Keratinocyte (primary cell): ENCODE measurements at regions not wholly inside any gene's neighbourhood (a gene's known extent, or its start where the extent isn't known, plus 50 kb on each side); places are given as distances from the start of the nearest gene placed in this dataset.

Source experiments
- DNase-seq: peaks from one replicate; pipeline ENCODE4 v3.0.0-alpha.2; 2011; ENCODE audit warnings: low read depth, missing footprints, low spot score
- FAIRE-seq: peaks from 2 replicates; lab custom pipeline; 2011; peaks lifted over from hg19 to GRCh38; lab: Jason Lieb, UNC
- H2AFZ ChIP-seq: 2 replicates; pipeline ENCODE4 v1.6.0; 2012; ENCODE audit warnings: low read length, control low read depth, inconsistent platforms; ENCODE audit not compliant: control insufficient read depth
- H3K27ac ChIP-seq: 2 replicates; pipeline ENCODE4 v1.5.1; 2011; ENCODE audit warnings: low read length; ENCODE audit not compliant: control insufficient read depth, insufficient read depth
- H3K27me3 ChIP-seq: 3 replicates; pipeline ENCODE4 v1.6.0; 2011; ENCODE audit warnings: low read length; ENCODE audit not compliant: control insufficient read depth, insufficient read depth; ENCODE audit errors: extremely low read depth
- H3K36me3 ChIP-seq, 2 experiments: 2 replicates in 1 of 2; 3 replicates in 1 of 2; pipeline ENCODE4 v1.5.1; 2011; ENCODE audit warnings: low read length in 2 of 2, mild to moderate bottlenecking in 1 of 2; ENCODE audit not compliant: control insufficient read depth in 2 of 2, insufficient read depth in 2 of 2; ENCODE audit errors: extremely low read depth in 1 of 2
- H3K4me1 ChIP-seq: 3 replicates; pipeline ENCODE4 v1.5.1; 2011; ENCODE audit warnings: low read length; ENCODE audit not compliant: control insufficient read depth, insufficient read depth; ENCODE audit errors: extremely low read depth
- H3K4me2 ChIP-seq: 3 replicates; pipeline ENCODE4 v1.6.0; 2011; ENCODE audit warnings: low read depth, low read length; ENCODE audit not compliant: control insufficient read depth, insufficient read depth; ENCODE audit errors: extremely low read depth
- H3K4me3 ChIP-seq, 3 experiments: fragments of 200-600 bp in 1 of 3; sonication (generic) in 1 of 3; 2 replicates in 2 of 3; 3 replicates in 1 of 3; pipeline ENCODE4 v1.5.1; 2011 to 2016; ENCODE audit warnings: low read length in 3 of 3, mild to moderate bottlenecking in 3 of 3, control low read depth in 2 of 3, inconsistent platforms in 1 of 3, low read depth in 1 of 3, mixed read lengths in 1 of 3, mixed run types in 1 of 3, moderate library complexity in 1 of 3; ENCODE audit not compliant: control insufficient read depth in 2 of 3, insufficient read depth in 2 of 3; ENCODE audit errors: extremely low read depth in 1 of 3
- H3K79me2 ChIP-seq: 2 replicates; pipeline ENCODE4 v1.6.0; 2012; ENCODE audit warnings: low read length; ENCODE audit not compliant: control insufficient read depth, insufficient read depth
- H3K9ac ChIP-seq: 3 replicates; pipeline ENCODE4 v1.6.0; 2011; ENCODE audit warnings: low read length; ENCODE audit not compliant: control insufficient read depth, insufficient read depth; ENCODE audit errors: extremely low read depth
- H3K9me1 ChIP-seq: 3 replicates; pipeline ENCODE4 v1.6.0; 2011; ENCODE audit warnings: low read length; ENCODE audit not compliant: control insufficient read depth, insufficient read depth; ENCODE audit errors: extremely low read depth
- H3K9me3 ChIP-seq: 2 replicates; pipeline ENCODE4 v1.5.1; 2012; ENCODE audit warnings: low read depth, low read length; ENCODE audit not compliant: control insufficient read depth
- H4K20me1 ChIP-seq: 3 replicates; pipeline ENCODE4 v1.6.0; 2011; ENCODE audit warnings: low read length; ENCODE audit not compliant: control insufficient read depth, insufficient read depth; ENCODE audit errors: extremely low read depth
- EZH2 ChIP-seq: IDR thresholded peaks from one replicate; pipeline ENCODE4 v1.6.1; 2012; ENCODE audit warnings: inconsistent platforms, mild to moderate bottlenecking, low read length, moderate library complexity
- dilution Hi-C: fragments of 300-500 bp; cut with MboI; formaldehyde crosslinking; loops from one replicate; pipeline ENCODE4 v1.7.0; 2020; ENCODE audit warnings: low sequenced_read_pairs; ENCODE audit not compliant: extremely low pct_ligation_motif_present
- TF ChIP-seq, protein P1 (sequence below), 3 experiments: IDR thresholded peaks in 1 of 3; conservative IDR thresholded peaks in 1 of 3; optimal IDR thresholded peaks in 1 of 3; 2 replicates in 2 of 3; 3 replicates in 1 of 3; pipeline versions ENCODE3 to v1.5.1; 2011; ENCODE audit warnings: low read length in 3 of 3, mild to moderate bottlenecking in 3 of 3, moderate library complexity in 2 of 3, control low read depth in 1 of 3, inconsistent platforms in 1 of 3; ENCODE audit not compliant: insufficient read depth in 2 of 3; ENCODE audit errors: extremely low read depth in 1 of 3

DNA sequence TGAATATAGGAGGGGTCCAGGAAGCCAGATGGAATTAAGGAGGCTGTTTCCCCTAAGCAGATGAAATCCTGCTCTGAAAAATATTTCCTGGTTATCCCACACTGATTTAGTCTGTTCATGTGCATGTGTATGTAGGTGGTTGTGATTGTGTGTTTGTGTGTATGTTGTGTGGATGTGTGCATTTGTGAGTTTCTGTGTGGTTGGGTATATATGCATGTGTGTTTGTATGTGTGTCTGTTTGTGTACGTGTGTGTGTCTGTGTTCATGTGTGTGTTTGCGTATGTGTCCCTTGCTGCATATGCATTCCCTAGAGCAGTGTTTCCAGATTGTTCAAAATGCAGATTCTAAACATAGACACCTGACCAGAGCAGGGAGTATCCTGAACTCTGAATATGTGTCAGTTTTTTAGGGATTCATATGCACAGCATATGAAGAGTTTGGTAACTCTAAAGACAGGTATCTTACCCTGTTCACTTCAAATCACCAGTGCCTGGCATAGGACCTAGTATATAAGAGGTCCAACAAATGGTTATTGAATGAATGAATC lies 239.8 kb downstream of the MAFB start:
- no peaks in the 10 kb centered on the region for H3K27me3 ChIP-seq
- no peak overlapping the region for H3K27ac ChIP-seq
- H3K9ac ChIP-seq, result no peak overlapping the region
- FAIRE-seq (peak; percentile 26), DNase-seq (no peak)
- no peaks in the 10 kb centered on the region for H4K20me1 ChIP-seq
- no peaks in the 10 kb centered on the region for H3K79me2 ChIP-seq
- H3K4me2 ChIP-seq, result no peak overlapping the region
- H3K4me3 ChIP-seq, result no peak overlapping the region
- no peak for TF ChIP-seq EZH2
- TF ChIP-seq, protein P1, sequence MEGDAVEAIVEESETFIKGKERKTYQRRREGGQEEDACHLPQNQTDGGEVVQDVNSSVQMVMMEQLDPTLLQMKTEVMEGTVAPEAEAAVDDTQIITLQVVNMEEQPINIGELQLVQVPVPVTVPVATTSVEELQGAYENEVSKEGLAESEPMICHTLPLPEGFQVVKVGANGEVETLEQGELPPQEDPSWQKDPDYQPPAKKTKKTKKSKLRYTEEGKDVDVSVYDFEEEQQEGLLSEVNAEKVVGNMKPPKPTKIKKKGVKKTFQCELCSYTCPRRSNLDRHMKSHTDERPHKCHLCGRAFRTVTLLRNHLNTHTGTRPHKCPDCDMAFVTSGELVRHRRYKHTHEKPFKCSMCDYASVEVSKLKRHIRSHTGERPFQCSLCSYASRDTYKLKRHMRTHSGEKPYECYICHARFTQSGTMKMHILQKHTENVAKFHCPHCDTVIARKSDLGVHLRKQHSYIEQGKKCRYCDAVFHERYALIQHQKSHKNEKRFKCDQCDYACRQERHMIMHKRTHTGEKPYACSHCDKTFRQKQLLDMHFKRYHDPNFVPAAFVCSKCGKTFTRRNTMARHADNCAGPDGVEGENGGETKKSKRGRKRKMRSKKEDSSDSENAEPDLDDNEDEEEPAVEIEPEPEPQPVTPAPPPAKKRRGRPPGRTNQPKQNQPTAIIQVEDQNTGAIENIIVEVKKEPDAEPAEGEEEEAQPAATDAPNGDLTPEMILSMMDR (optimal IDR thresholded peaks at IDR 0.05 in 1 of 3, IDR thresholded peaks at IDR 0.05 in 1 of 3, conservative IDR thresholded peaks at IDR 0.05 in 1 of 3; ENCODE audit: extremely low read depth in 1 of 3, insufficient read depth in 2 of 3, low read length in 3 of 3), result no peak
- no peaks in the 10 kb centered on the region for H3K9me3 ChIP-seq
- no peaks in the 10 kb centered on the region for H3K9me1 ChIP-seq
- H3K36me3 ChIP-seq, result no peaks in the 10 kb centered on the region
- H3K4me1 ChIP-seq, result no peaks in the 10 kb centered on the region
- dilution Hi-C loops, result no loop called here
- H2AFZ ChIP-seq, result no peak overlapping the region

DNA sequence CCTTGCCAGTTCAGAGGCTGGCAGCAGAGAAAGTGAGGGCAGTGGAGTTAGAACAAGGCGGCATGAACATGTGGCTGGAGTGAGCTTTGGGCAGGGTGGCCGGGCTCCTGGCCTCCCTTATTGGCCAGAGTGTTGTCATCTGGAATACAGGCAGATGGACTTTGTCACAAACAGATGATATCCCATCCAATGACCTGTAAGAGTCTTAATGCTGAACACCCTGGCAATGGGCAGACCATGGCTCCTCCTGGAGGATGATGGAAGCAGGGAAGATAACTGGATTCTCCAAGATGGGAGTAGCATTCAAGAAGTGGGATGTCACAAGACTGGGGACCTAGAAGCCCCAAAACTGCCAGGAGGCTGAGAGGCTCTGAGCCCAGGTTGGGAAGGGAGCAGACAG lies 242.1 kb downstream of the MAFB start:
- TF ChIP-seq EZH2, result no peak
- TF ChIP-seq, protein P1 (optimal IDR thresholded peaks at IDR 0.05 in 1 of 3, IDR thresholded peaks at IDR 0.05 in 1 of 3, conservative IDR thresholded peaks at IDR 0.05 in 1 of 3; ENCODE audit: extremely low read depth in 1 of 3, insufficient read depth in 2 of 3, low read length in 3 of 3), result peak in 1 of 3 experiments; percentile 5
- Histone ChIP-seq H3K27ac (no peak overlapping the region), H3K27me3 (no peaks in the 10 kb centered on the region), H3K4me2 (no peak overlapping the region), H3K9me3 (no peaks in the 10 kb centered on the region), H3K4me1 (no peaks in the 10 kb centered on the region), H3K4me3 (no peak overlapping the region), H4K20me1 (no peaks in the 10 kb centered on the region), H3K79me2 (no peaks in the 10 kb centered on the region), H3K9ac (no peak overlapping the region), H3K36me3 (no peaks in the 10 kb centered on the region), H2AFZ (no peak overlapping the region), H3K9me1 (no peaks in the 10 kb centered on the region)
- DNase-seq (no peak), FAIRE-seq (no peak)
- dilution Hi-C loops, result no loop called here
